SKM-1 (cell line): ENCODE measurements at regions not wholly inside any gene's neighbourhood (a gene's known extent, or its start where the extent isn't known, plus 50 kb on each side); places are given as distances from the start of the nearest gene placed in this dataset.

ENCODE experiments used
- DNase-seq: peaks from one replicate; lab custom pipeline; 2025; ENCODE audit not compliant: unreplicated experiment; lab: John Stamatoyannopoulos, UW

DNA sequence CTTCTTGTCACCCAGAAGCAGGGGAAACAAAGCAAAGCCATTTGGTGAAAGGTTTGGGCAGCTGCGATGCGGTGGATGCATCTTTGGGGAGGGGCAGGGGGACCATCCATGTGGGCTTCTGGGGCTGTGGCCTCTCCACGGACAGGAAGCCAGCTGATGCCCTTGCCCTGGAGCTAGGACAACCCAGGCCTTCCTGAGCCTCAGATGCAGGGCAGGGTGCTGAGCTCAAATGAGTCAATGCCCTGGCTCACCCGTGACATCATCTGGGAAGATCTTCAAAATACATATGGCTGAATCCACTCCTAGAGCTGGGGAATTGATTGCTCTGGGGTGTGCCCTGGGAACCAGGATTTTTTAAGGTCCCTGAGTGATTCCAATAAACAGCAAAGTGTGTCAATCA is 1418.2 kb downstream of the TBC1D22A start:
- no peak for DNase-seq

- no peak for DNase-seq
Observed at GRCh38 chr22:48179571-48180546, 1417.4 kb downstream of the TBC1D22A start.

DNA sequence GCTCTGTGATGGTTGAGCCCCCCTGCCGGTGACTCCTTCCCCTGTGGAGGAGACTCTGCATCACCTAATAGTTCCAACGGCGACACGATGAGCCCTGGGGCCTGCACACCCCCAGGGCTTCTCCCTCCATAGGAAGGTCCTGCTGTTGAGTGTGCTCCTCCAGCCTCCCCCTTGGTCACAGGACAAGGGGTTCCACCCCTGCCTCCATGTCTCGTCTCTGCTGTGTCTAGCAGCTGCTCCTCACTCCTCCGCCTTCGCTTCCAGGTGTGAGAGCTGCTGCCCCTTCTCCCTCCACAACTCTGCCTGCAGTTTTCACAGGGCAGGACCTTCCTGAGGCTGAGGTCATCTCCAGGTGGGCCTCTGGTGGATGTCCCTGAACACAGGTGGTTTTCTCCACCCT is 1416.1 kb downstream of the TBC1D22A start:
- DNase-seq = no peak

GRCh38 chr22:48177631-48178030 is 1415.2 kb downstream of the TBC1D22A start:
- no peak for DNase-seq

DNA sequence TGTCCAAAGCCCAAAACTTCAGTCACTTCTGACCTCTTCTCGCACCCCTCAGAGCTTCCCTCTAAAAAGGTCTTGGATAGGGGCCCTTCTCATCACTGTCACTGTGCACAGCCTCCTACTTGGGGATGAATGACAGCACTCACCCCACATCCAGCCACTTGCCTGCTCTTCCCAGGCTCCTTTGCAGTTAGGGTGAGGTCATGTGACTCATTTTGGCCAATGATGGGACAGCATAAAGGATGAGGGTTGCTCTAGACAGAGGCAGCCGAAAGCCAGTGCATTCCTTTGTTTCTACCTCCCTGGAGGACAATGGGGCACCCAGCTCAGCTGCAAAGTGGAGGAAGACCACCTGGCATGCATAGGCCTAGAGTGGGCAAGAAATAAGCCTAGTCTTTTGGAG is 1413.3 kb downstream of the TBC1D22A start:
- no peak for DNase-seq

- no peak for DNase-seq
Observed at GRCh38 chr22:48173773-48174160, 1411.3 kb downstream of the TBC1D22A start.

DNA sequence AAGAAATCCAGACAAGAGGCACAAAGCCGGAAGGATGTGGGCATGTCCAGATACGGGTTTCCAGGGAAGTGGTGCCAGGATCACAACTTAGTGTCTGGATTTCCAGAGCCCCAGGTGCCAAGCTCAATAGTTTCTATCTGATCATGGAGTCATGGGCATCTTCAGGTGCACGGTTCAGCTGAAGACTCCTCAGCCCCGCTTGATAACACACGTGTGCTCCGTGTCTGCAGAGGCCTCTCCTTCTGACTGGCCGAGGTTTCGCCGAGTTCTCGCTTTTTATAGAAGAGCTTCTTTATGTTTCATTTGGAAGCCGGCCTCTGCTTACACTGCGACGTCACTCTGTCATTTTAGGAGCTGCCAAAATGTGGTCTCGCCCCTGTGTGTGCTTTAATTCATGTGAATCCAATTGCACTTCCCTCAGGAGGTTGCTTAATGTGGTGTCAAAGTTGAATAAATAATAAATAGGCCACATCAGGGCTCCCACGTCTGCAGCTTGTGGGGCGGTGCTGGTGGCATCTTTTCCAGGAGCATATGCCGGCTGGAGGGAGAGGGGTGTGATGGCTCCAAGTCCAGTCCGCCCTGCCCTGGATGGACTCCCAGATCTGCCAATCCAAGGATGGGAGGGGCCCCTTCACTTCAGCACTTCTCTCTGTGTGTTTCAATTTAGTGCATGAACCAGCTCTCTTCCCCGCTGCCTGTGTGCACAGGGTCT is 1410.8 kb downstream of the TBC1D22A start:
- DNase-seq = no peak

- no peak for DNase-seq
Observed at GRCh38 chr22:48171271-48171691, 1408.8 kb downstream of the TBC1D22A start.

- DNase-seq = no peak
Observed at GRCh38 chr22:48169227-48169626, 1406.8 kb downstream of the TBC1D22A start.

- DNase-seq = no peak
Observed at GRCh38 chr22:48167238-48167637, 1404.8 kb downstream of the TBC1D22A start.

DNA sequence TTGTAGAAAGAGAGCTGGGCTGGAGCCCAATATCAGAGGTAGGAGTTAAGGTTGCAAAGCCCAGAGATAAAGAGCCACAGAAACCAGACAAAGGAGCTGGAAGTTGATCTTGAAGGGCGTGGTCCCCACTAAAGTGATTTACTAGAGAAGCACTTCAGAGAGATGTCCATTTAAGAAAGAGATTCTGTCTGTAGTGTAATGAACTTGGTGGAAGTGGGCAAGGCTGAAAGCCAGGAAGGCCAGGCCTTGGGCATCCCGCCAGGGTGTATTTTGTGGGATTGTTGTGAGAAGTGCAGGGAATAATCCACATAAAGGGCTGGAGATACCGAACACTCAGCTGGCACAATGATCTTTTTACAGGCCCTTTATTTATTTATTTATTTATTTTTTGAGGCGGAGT is 1398.8 kb downstream of the TBC1D22A start:
- no peak for DNase-seq

GRCh38 chr22:48157676-48158075 is 1395.2 kb downstream of the TBC1D22A start:
- DNase-seq = no peak

- DNase-seq = no peak
Observed at GRCh38 chr22:48156603-48157355, 1394.3 kb downstream of the TBC1D22A start.

DNA sequence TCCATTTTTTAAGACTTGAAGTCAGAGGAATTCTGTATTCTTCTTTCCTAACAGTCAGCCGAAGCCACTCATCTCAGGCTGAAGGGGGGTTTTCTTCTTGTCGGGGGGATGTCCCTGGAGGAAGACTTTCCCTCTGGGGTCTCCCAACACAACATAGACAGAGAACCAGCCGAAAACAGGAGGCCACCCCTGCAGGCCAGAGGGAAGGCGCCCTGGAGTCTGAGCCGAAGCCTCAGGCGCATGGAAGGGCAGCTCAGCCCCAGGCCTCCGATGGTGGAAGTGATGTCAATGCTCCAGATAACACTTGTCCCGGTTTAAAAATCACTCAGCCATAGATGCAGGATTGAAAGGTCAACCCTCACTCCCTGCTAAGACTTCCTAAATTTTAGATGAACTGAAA is 1393.0 kb downstream of the TBC1D22A start:
- DNase-seq = no peak

GRCh38 chr22:48154943-48155240 is 1392.4 kb downstream of the TBC1D22A start:
- no peak for DNase-seq

- DNase-seq = no peak
Observed at GRCh38 chr22:48154169-48154942, 1391.9 kb downstream of the TBC1D22A start.

- DNase-seq = no peak
Observed at GRCh38 chr22:48153726-48154125, 1391.3 kb downstream of the TBC1D22A start.

DNA sequence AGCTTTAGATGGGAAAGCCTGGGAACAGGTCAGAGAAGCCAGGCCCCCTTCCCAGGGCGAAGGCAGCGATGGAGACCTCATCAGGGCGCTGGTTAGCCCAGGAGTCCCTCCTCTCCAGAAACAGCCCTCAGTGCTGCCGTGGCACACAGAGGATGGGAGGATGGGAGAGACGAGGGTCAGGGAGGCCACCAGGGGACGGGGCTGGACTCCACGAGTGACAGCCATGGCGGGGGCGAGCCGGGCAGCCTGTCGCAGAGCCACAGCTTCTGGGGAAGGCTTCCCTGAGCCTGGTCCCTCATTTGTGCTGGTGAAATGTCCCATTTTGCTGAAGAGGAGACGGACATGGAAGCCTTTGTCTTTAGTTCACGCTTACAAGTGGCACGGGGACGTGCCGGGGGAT is 1390.5 kb downstream of the TBC1D22A start:
- no peak for DNase-seq

- no peak for DNase-seq
Observed at GRCh38 chr22:48152164-48152775, 1389.8 kb downstream of the TBC1D22A start.

GRCh38 chr22:48151641-48152040 is 1389.2 kb downstream of the TBC1D22A start:
- no peak for DNase-seq
